Heart left ventricle (tissue), 16 donors: ENCODE measurements at regions not wholly inside any gene's neighbourhood (a gene's known extent, or its start where the extent isn't known, plus 50 kb on each side); places are given as distances from the start of the nearest gene placed in this dataset.

Experiments
- ATAC-seq, 4 donors: fragments of 200-7000 bp; cut with Tn5 transposase; one replicate each; pipeline ENCODE4 v1.9.1; 2020 to 2022; ENCODE audit warnings: moderate library complexity in 4 of 4, mild to moderate bottlenecking in 3 of 4, moderate number of reproducible peaks in 1 of 4
- DNase-seq, 5 donors: peaks; one replicate each; pipeline ENCODE4 v3.0.0-alpha.2; 2020
- H3K27ac ChIP-seq, 12 donors: fragments of 200-600 bp; sonication (generic) in 4 of 12; one replicate each; pipeline versions ENCODE4 v1.5.0 to v1.8.0; 2016 to 2022; ENCODE audit warnings: mild to moderate bottlenecking in 2 of 12
- H3K27me3 ChIP-seq, 9 donors: fragments of 200-600 bp; sonication (generic) in 2 of 9; one replicate each; pipeline versions ENCODE4 v1.5.1 to v1.8.0; 2016 to 2022; ENCODE audit warnings: mild to moderate bottlenecking in 3 of 9
- H3K36me3 ChIP-seq, 9 donors: fragments of 200-600 bp; sonication (generic) in 2 of 9; one replicate each; pipeline versions ENCODE4 v1.5.0 to v1.8.0; 2018 to 2022; ENCODE audit warnings: mild to moderate bottlenecking in 2 of 9
- H3K4me1 ChIP-seq, 12 donors: fragments of 200-600 bp; sonication (generic) in 4 of 12; one replicate each; pipeline versions ENCODE4 v1.5.0 to v1.8.0; 2016 to 2022; ENCODE audit warnings: mild to moderate bottlenecking in 3 of 12
- H3K4me3 ChIP-seq, 12 donors: fragments of 200-600 bp; sonication (generic) in 4 of 12; one replicate each; pipeline versions ENCODE4 v1.5.0 to v1.8.0; 2017 to 2022; ENCODE audit warnings: mild to moderate bottlenecking in 9 of 12, moderate library complexity in 4 of 12
- H3K9me3 ChIP-seq, 12 donors: fragments of 200-600 bp; sonication (generic) in 4 of 12; one replicate each; pipeline versions ENCODE4 v1.5.0 to v1.8.0; 2016 to 2022; ENCODE audit warnings: mild to moderate bottlenecking in 1 of 12
- POLR2A ChIP-seq, 2 donors: fragments of 450-650 bp; IDR thresholded peaks; one replicate each; pipeline ENCODE4 v1.6.1; 2017; ENCODE audit warnings: antibody characterized with exemption in 2 of 2, mild to moderate bottlenecking in 2 of 2, moderate library complexity in 2 of 2
- WGBS, 4 donors: extraction: QIAGEN DNeasy Blood & Tissue Kit in 2 of 4; methylation state at CpG; one replicate each; pipeline versions ENCODE4 v1.1.5 to v1.1.7; 2013 to 2018; 5-methylcytosine and 5-hydroxymethylcytosine counted together
- intact Hi-C, 10 donors: fragments of 100-400 bp; cut with DNase I; formaldehyde crosslinking; loops; one replicate each; pipeline versions ENCODE4 v1.11.1 to v1.14.2; 2022
- TF ChIP-seq, protein P1 (sequence below), 12 donors: fragments of 200-600 bp; sonication (generic) in 4 of 12; IDR thresholded peaks; one replicate each; pipeline versions ENCODE4 v1.5.0 to v1.8.0; 2018 to 2022; ENCODE audit warnings: antibody characterized with exemption in 12 of 12, mild to moderate bottlenecking in 5 of 12
- donor health status: ischemic (EF 13 %, LVEDD 7.1; RV severe dilation, severe dysfunction).
- donor health status: healthy with polysubstance abuse.
- donor health status: DM: no; HTN: yes; CAD: no.
- donor health status: DM: no; HTN: no; CAD: no.
- donor health status: ischemic (EF 25% LVEDD 6.9; RV normal size, moderate dysfunction).
- donor health status: ischemic (EF 25% LVEDD 5.7; RV mildly dilated, moderate dysfunction).
- donor health status: healthy.
- donor health status: DM: yes; HTN: yes; CAD: no.
- donor health status: ischemic (EF 35%, LVEDD 5.7; RV mildly dilated, moderate dysfunction).
- donor health status: nonischemic (EF 11% LVEDD 7.7; RV severe dilation, severe dysfunction).
- donor health status: DM: yes; HTN: yes; CAD: no.
- donor health status: PGD.
- donor health status: ischemic (EF 29% LVEDD 5.4; RV normal size, mild dysfunction).
- donor health status: nonischemic (EF 23%, LVEDD 6.1; RV moderate dilation, normal function).

- H3K27ac ChIP-seq: no peak overlapping the region
These were observed 163.2 kb upstream of the PALMD start for GRCh38 chr1:99482750-99483149.

DNA sequence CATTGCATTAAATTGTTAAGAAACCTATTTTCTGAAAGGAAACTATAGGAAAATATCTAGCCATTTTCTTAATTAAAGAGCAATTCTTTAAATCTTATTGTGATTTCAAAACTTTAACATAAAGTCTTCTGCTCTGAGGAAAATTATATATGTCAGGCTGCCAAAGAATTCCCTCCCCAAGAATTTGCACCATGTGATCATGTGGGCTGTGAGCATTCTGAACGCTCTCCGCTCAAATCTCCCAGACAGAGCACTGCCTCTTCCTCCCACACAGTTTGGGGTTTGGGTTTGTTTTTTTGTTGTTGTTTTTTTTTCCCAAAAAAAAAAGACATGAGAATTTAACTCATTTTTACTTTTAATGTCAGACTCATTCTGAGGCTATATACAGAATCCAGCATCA is 155.9 kb upstream of the PALMD start:
- Histone ChIP-seq H3K27me3 (no peaks in the 10 kb centered on the region), H3K4me3 (no peak overlapping the region), H3K36me3 (no peaks in the 10 kb centered on the region), H3K27ac (no peak overlapping the region), H3K9me3 (no peaks in the 10 kb centered on the region), H3K4me1 (peaks cover 0 to 8% (median 0%) of the 10 kb centered on the region in 12 donors)
- TF ChIP-seq, protein P1, sequence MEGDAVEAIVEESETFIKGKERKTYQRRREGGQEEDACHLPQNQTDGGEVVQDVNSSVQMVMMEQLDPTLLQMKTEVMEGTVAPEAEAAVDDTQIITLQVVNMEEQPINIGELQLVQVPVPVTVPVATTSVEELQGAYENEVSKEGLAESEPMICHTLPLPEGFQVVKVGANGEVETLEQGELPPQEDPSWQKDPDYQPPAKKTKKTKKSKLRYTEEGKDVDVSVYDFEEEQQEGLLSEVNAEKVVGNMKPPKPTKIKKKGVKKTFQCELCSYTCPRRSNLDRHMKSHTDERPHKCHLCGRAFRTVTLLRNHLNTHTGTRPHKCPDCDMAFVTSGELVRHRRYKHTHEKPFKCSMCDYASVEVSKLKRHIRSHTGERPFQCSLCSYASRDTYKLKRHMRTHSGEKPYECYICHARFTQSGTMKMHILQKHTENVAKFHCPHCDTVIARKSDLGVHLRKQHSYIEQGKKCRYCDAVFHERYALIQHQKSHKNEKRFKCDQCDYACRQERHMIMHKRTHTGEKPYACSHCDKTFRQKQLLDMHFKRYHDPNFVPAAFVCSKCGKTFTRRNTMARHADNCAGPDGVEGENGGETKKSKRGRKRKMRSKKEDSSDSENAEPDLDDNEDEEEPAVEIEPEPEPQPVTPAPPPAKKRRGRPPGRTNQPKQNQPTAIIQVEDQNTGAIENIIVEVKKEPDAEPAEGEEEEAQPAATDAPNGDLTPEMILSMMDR (IDR thresholded peaks at IDR 0.05): no peak
- TF ChIP-seq POLR2A (IDR thresholded peaks at IDR 0.05): no peak
- WGBS, 4 donors: 45 to 67% (median 57%) methylated on average over 2 of the region's 2 CpGs
- DNase-seq (no peak), ATAC-seq (no peak)
- intact Hi-C loops: no loop called here

More at GRCh38 chr1:99482750-99483149, 163.2 kb upstream of the PALMD start:
- Histone ChIP-seq H3K9me3 (peaks cover 0 to 4% (median 0%) of the 10 kb centered on the region in 12 donors), H3K27me3 (no peaks in the 10 kb centered on the region), H3K4me3 (no peak overlapping the region), H3K36me3 (no peaks in the 10 kb centered on the region), H3K4me1 (peaks cover 0 to 3% (median 0%) of the 10 kb centered on the region in 12 donors)
- TF ChIP-seq, protein P1 (IDR thresholded peaks at IDR 0.05): no peak
- TF ChIP-seq POLR2A (IDR thresholded peaks at IDR 0.05): no peak
- intact Hi-C loops: loop anchor here in 8 of 10 donors (2.0 to 10.0 kb wide), 7 partner anchors 42 to 305 kb away; partner anchors contain the start of gene PALMD (in 3 of the 8)
- ATAC-seq (no peak), DNase-seq (no peak)
- 80 to 85% (median 82%) methylated on average over 4 of the region's 4 CpGs for WGBS, 4 donors

GRCh38 chr1:99496067-99496466 is 149.8 kb upstream of the PALMD start:
- Histone ChIP-seq H3K4me1 (peaks cover 0 to 2% (median 0%) of the 10 kb centered on the region in 12 donors), H3K9me3 (no peaks in the 10 kb centered on the region), H3K27ac (no peak overlapping the region), H3K36me3 (no peaks in the 10 kb centered on the region), H3K4me3 (no peak overlapping the region), H3K27me3 (no peaks in the 10 kb centered on the region)
- TF ChIP-seq POLR2A (IDR thresholded peaks at IDR 0.05): no peak
- TF ChIP-seq, protein P1 (IDR thresholded peaks at IDR 0.05): no peak
- no peak for DNase-seq
- intact Hi-C loops: no loop called here
- 88 to 95% (median 93%) methylated on average over 3 of the region's 3 CpGs for WGBS, 4 donors
- ATAC-seq: no peak

- ATAC-seq (no peak), DNase-seq (no peak)
- Histone ChIP-seq H3K9me3 (no peaks in the 10 kb centered on the region), H3K4me3 (no peak overlapping the region), H3K4me1 (no peaks in the 10 kb centered on the region), H3K27me3 (no peaks in the 10 kb centered on the region), H3K36me3 (no peaks in the 10 kb centered on the region), H3K27ac (no peak overlapping the region)
- WGBS, 4 donors: 48 to 67% (median 63%) methylated on average over 1 of the region's 1 CpG
- TF ChIP-seq POLR2A (IDR thresholded peaks at IDR 0.05): no peak
- TF ChIP-seq, protein P1 (IDR thresholded peaks at IDR 0.05): no peak
- intact Hi-C loops: no loop called here
These were observed 148.2 kb upstream of the PALMD start for GRCh38 chr1:99497690-99498089.
